ENCODE measurements at regions not wholly inside any gene's neighbourhood (a gene's known extent, or its start where the extent isn't known, plus 50 kb on each side); places are given as distances from the start of the nearest gene placed in this dataset.
A peak's percentile ranks its signal among the peaks of the same experiment; 100 is the strongest.

GRCh38 chr12:11581179-11581755 lies 68.2 kb upstream of the ETV6 start:
- in situ Hi-C loops (cut with MboI; ENCODE audit: low pct_unique_long_range_greater_than_20kb, low sequenced_read_pairs, unreplicated experiment): loop anchor here (5.0 kb wide), 1 partner anchor 456 kb away; no protein-coding TSS in a partner anchor
- TF ChIP-seq CTCF (IDR thresholded peaks at IDR 0.05; ENCODE audit: extremely low read depth, insufficient read depth, missing control alignments): peak; percentile 37
- no peak for DNase-seq (ENCODE audit: low spot score)

DNA sequence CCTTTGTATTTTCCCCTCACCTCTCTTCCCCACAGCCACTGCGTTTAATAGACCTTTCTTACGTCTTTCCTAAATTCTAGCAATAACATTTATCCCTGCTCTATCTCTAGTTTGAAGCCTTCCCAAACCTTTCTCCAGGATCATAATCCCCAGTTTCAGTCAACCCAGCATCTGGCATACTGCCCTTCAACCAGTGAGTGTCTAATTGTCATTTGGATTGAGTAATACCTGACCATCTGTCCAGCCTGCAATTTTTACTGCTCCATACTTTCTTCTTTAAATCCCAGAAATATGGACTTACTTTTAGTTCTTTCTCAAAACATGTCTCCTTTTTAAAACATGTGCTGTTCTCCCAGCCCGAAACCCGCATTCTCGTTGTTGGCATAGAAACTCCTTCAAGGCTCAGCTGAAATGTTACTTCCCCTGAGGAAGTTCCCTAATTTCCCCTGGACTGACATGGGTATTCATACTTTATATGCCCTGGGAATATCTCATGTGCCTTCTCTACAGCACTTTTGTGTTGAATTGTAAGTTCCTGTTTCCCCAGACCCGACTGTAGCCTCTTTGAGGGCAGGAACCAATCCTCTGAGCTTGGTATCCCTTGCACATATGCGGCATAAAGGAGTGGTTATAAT lies 65.1 kb upstream of the ETV6 start:
- no peak for TF ChIP-seq CTCF (IDR thresholded peaks at IDR 0.05; ENCODE audit: extremely low read depth, insufficient read depth, missing control alignments)
- in situ Hi-C loops (cut with MboI; ENCODE audit: low pct_unique_long_range_greater_than_20kb, low sequenced_read_pairs, unreplicated experiment): loop anchor here (5.0 kb wide), 1 partner anchor 453 kb away; no protein-coding TSS in a partner anchor
- no peak for DNase-seq (ENCODE audit: low spot score)

GRCh38 chr12:11592484-11592883 lies 57.0 kb upstream of the ETV6 start:
- no peak for TF ChIP-seq CTCF (IDR thresholded peaks at IDR 0.05; ENCODE audit: extremely low read depth, insufficient read depth, missing control alignments)
- in situ Hi-C loops (cut with MboI; ENCODE audit: low pct_unique_long_range_greater_than_20kb, low sequenced_read_pairs, unreplicated experiment): no loop called here
- no peak for DNase-seq (ENCODE audit: low spot score)

- DNase-seq (ENCODE audit: low spot score): no peak
- in situ Hi-C loops (cut with MboI; ENCODE audit: low pct_unique_long_range_greater_than_20kb, low sequenced_read_pairs, unreplicated experiment): no loop called here
- no peak for TF ChIP-seq CTCF (IDR thresholded peaks at IDR 0.05; ENCODE audit: extremely low read depth, insufficient read depth, missing control alignments)
These were observed 56.5 kb upstream of the ETV6 start for GRCh38 chr12:11593013-11593412.

DNA sequence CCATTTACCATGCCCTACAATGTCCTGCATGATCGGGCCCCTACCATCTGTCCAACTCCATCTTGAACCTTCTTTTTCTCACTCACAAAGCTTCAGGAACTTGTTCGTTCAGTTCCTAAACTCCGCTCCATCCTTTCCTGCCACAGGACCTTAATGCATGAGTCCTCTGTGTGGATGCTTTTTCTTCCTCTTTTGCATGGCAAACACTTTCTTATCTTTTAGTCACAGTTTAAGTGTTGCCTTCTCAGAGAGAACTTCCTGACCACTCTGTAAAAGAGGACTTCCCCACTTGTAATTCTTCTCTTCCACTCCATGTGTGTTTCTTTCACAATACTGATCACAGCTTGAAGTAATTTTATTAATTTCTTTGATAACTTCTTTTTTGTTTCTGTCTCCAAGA lies 54.4 kb upstream of the ETV6 start:
- TF ChIP-seq CTCF (IDR thresholded peaks at IDR 0.05; ENCODE audit: extremely low read depth, insufficient read depth, missing control alignments): no peak
- in situ Hi-C loops (cut with MboI; ENCODE audit: low pct_unique_long_range_greater_than_20kb, low sequenced_read_pairs, unreplicated experiment): no loop called here
- no peak for DNase-seq (ENCODE audit: low spot score)

DNA sequence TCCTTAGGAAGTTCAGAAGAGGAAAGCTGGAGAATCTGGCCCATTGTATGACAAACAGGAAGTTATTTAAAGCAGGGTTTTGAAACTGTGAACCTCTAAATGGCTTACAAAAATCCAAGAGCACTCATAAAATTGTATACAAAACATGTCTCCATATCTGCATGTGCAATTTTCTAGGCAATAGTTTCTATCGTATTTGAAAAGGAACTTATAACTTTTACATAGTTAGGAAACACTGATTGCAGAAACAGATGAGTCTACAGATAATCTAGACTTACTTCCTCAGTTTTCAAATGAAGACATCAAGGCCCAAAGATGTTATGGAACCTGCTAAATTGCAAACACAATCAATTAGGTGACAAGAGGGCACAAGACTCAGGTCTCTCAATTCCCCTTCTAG lies 53.3 kb upstream of the ETV6 start:
- no peak for TF ChIP-seq CTCF (IDR thresholded peaks at IDR 0.05; ENCODE audit: extremely low read depth, insufficient read depth, missing control alignments)

More for the DNA sequence above, 53.3 kb upstream of the ETV6 start:
- no peak for DNase-seq (ENCODE audit: low spot score)
- in situ Hi-C loops (cut with MboI; ENCODE audit: low pct_unique_long_range_greater_than_20kb, low sequenced_read_pairs, unreplicated experiment): no loop called here
